RWPE1 (cell line): ENCODE measurements at regions not wholly inside any gene's neighbourhood (a gene's known extent, or its start where the extent isn't known, plus 50 kb on each side); places are given as distances from the start of the nearest gene placed in this dataset.
A peak's percentile ranks its signal among the peaks of the same experiment; 100 is the strongest.

ENCODE experiments used
- CTCF ChIA-PET: fragments of 350-600 bp; sonication (Branson Sonifier 250); formaldehyde crosslinking; extraction: SDS; loops from one replicate; lab custom pipeline; 2021; lab: Yijun Ruan, JAX
- POLR2A ChIA-PET: fragments of 400-600 bp; formaldehyde crosslinking; extraction: SDS; loops from one replicate; lab custom pipeline; 2020; ENCODE audit warnings: antibody characterized with exemption; ENCODE audit not compliant: low non-redundant PET; lab: Yijun Ruan, JAX
- DNase-seq: peaks from one replicate; pipeline ENCODE4 v3.0.0; 2012; ENCODE audit warnings: low spot score
- H3K27ac ChIP-seq: fragments of 450-650 bp; 2 replicates; pipeline ENCODE4 v1.5.1; 2017
- CTCF ChIP-seq: fragments of 450-650 bp; conservative IDR thresholded peaks from 2 replicates; pipeline ENCODE4 v1.5.1; 2017; ENCODE audit warnings: low read depth, mild to moderate bottlenecking

GRCh38 chr7:33744293-33745075 is 160.9 kb upstream of the BMPER start:
- DNase-seq: no peak
- ChIA-PET POLR2A (no interaction called here), CTCF (interaction anchor here (0.8 kb wide), 1 partner anchor 319 kb away, joined by 4 read pairs; no protein-coding TSS in a partner anchor)
- peak overlapping the region; percentile 99 for H3K27ac ChIP-seq
- no peak for TF ChIP-seq CTCF

- DNase-seq: peak; percentile 44
- no peak for TF ChIP-seq CTCF
- no peak overlapping the region for H3K27ac ChIP-seq
- POLR2A ChIA-PET: no interaction called here
- CTCF ChIA-PET: interaction anchor here (0.6 to 1.0 kb wide), 2 partner anchors 10 to 12 kb away, joined by 3 read pairs; no protein-coding TSS in a partner anchor
Observed at GRCh38 chr7:33745934-33746333, 159.4 kb upstream of the BMPER start.

GRCh38 chr7:33748793-33749192 is 156.5 kb upstream of the BMPER start:
- no peak overlapping the region for H3K27ac ChIP-seq
- ChIA-PET POLR2A (no interaction called here), CTCF (interaction anchor here (0.6 kb wide), 1 partner anchor 468 kb away, joined by 4 read pairs; no protein-coding TSS in a partner anchor)
- DNase-seq: no peak
- TF ChIP-seq CTCF: no peak

GRCh38 chr7:33750177-33750576 is 155.2 kb upstream of the BMPER start:
- ChIA-PET CTCF (interaction anchor here (0.6 to 0.8 kb wide), 2 partner anchors 145 to 156 kb away, joined by 3 read pairs; no protein-coding TSS in a partner anchor), POLR2A (no interaction called here)
- H3K27ac ChIP-seq: no peak overlapping the region
- no peak for TF ChIP-seq CTCF
- no peak for DNase-seq

GRCh38 chr7:33751443-33751842 is 153.9 kb upstream of the BMPER start:
- no peak for TF ChIP-seq CTCF
- CTCF ChIA-PET: no interaction called here
- H3K27ac ChIP-seq: no peak overlapping the region
- DNase-seq: no peak
- POLR2A ChIA-PET: no interaction called here

- no peak overlapping the region for H3K27ac ChIP-seq
- no peak for TF ChIP-seq CTCF
- ChIA-PET POLR2A (no interaction called here), CTCF (no interaction called here)
- DNase-seq: no peak
Observed at GRCh38 chr7:33753881-33754525, 151.3 kb upstream of the BMPER start.
